Mesenchymal stem cell (in vitro differentiated cells and primary cell): ENCODE measurements at regions not wholly inside any gene's neighbourhood (a gene's known extent, or its start where the extent isn't known, plus 50 kb on each side); places are given as distances from the start of the nearest gene placed in this dataset.
"Not testable (repeated sequence)": the region's sequence is repeated elsewhere in the genome, so short reads cannot be mapped to it uniquely, and the experiment has no call there.

Source experiments
- DNase-seq: peaks from one replicate; pipeline ENCODE4 v3.0.0-alpha.2; 2013
- H2AFZ ChIP-seq: one replicate; pipeline ENCODE4 v1.6.1; 2013; ENCODE audit warnings: low read depth, mild to moderate bottlenecking, control low read depth, inconsistent platforms, low read length, moderate library complexity
- H2AK5ac ChIP-seq: 2 replicates; pipeline ENCODE4 v1.6.1; 2013; ENCODE audit warnings: low read length, moderate library complexity, mild to moderate bottlenecking, inconsistent platforms; ENCODE audit not compliant: severe bottlenecking
- H2BK120ac ChIP-seq: one replicate; pipeline ENCODE4 v1.6.1; 2013; ENCODE audit warnings: low read depth, mild to moderate bottlenecking, inconsistent platforms, low read length, moderate library complexity
- H2BK12ac ChIP-seq, 2 experiments: one replicate each; pipeline ENCODE4 v1.6.1; 2013; ENCODE audit warnings: inconsistent platforms in 2 of 2, low read length in 2 of 2, mild to moderate bottlenecking in 2 of 2, moderate library complexity in 2 of 2, control low read depth in 1 of 2
- H2BK15ac ChIP-seq: one replicate; pipeline ENCODE4 v1.6.1; 2013; ENCODE audit warnings: mild to moderate bottlenecking, low read depth, inconsistent platforms; ENCODE audit not compliant: poor library complexity, severe bottlenecking
- H2BK5ac ChIP-seq: 2 replicates; pipeline ENCODE4 v1.6.1; 2013; ENCODE audit warnings: low read depth, mild to moderate bottlenecking, low read length, control low read depth, inconsistent platforms; ENCODE audit not compliant: poor library complexity, severe bottlenecking
- H3K14ac ChIP-seq, 2 experiments: one replicate each; pipeline ENCODE4 v1.6.1; 2013; ENCODE audit warnings: inconsistent platforms in 2 of 2, low read length in 2 of 2, control low read depth in 1 of 2, mild to moderate bottlenecking in 1 of 2, moderate library complexity in 1 of 2
- H3K18ac ChIP-seq, 2 experiments: one replicate each; pipeline ENCODE4 v1.6.1; 2013; ENCODE audit warnings: inconsistent platforms in 2 of 2, low read length in 2 of 2, control low read depth in 1 of 2, low read depth in 1 of 2, mild to moderate bottlenecking in 1 of 2
- H3K23ac ChIP-seq, 2 experiments: one replicate each; pipeline ENCODE4 v1.6.1; 2013; ENCODE audit warnings: inconsistent platforms in 2 of 2, low read length in 2 of 2, mild to moderate bottlenecking in 2 of 2, moderate library complexity in 2 of 2, control low read depth in 1 of 2
- H3K27ac ChIP-seq: 2 replicates; pipeline ENCODE4 v1.5.1; 2013; ENCODE audit warnings: mild to moderate bottlenecking, moderate library complexity, low read length, control low read depth, inconsistent platforms; ENCODE audit not compliant: poor library complexity, severe bottlenecking
- H3K27me3 ChIP-seq, 2 experiments: 2 replicates each; pipeline versions ENCODE4 v1.6.1 to v1.7.0; 2013; ENCODE audit warnings: low read length in 2 of 2, mild to moderate bottlenecking in 2 of 2, moderate library complexity in 2 of 2, control low read depth in 1 of 2, inconsistent platforms in 1 of 2; ENCODE audit not compliant: control insufficient read depth in 1 of 2, insufficient read depth in 1 of 2
- H3K36me3 ChIP-seq, 2 experiments: 2 replicates each; pipeline versions ENCODE4 v1.6.1 to v1.7.0; 2013; ENCODE audit warnings: low read length in 2 of 2, control low read depth in 1 of 2, inconsistent platforms in 1 of 2, low read depth in 1 of 2, mild to moderate bottlenecking in 1 of 2; ENCODE audit not compliant: insufficient read depth in 2 of 2, control insufficient read depth in 1 of 2
- H3K4ac ChIP-seq, 2 experiments: one replicate each; pipeline ENCODE4 v1.6.1; 2013; ENCODE audit warnings: inconsistent platforms in 2 of 2, low read length in 2 of 2, mild to moderate bottlenecking in 2 of 2, moderate library complexity in 2 of 2, control low read depth in 1 of 2, low read depth in 1 of 2
- H3K4me1 ChIP-seq: 2 replicates; pipeline ENCODE4 v1.6.1; 2013; ENCODE audit warnings: low read depth, low read length, control low read depth; ENCODE audit not compliant: control insufficient read depth, insufficient read depth
- H3K4me2 ChIP-seq: 2 replicates; pipeline ENCODE4 v1.6.1; 2013; ENCODE audit warnings: low read length, mild to moderate bottlenecking, inconsistent platforms; ENCODE audit not compliant: poor library complexity, severe bottlenecking
- H3K4me3 ChIP-seq, 2 experiments: 2 replicates each; pipeline versions ENCODE4 v1.5.1 to v1.7.0; 2013; ENCODE audit warnings: low read length in 2 of 2, mild to moderate bottlenecking in 2 of 2, control low read depth in 1 of 2, low read depth in 1 of 2; ENCODE audit not compliant: insufficient read depth in 1 of 2
- H3K79me1 ChIP-seq: replicated peaks from 2 replicates; pipeline ENCODE4 v1.6.1; 2013; ENCODE audit warnings: mild to moderate bottlenecking, control low read depth, low read length, inconsistent platforms; ENCODE audit not compliant: poor library complexity, severe bottlenecking
- H3K9ac ChIP-seq: 2 replicates; pipeline ENCODE4 v1.7.0; 2013; ENCODE audit warnings: mild to moderate bottlenecking, low read length, moderate library complexity
- H3K9me3 ChIP-seq: 2 replicates; pipeline ENCODE4 v1.7.0; 2013; ENCODE audit warnings: mild to moderate bottlenecking, low read length; ENCODE audit not compliant: control insufficient read depth
- H4K8ac ChIP-seq: one replicate; pipeline ENCODE4 v1.6.1; 2013; ENCODE audit warnings: inconsistent platforms, mild to moderate bottlenecking, low read length, moderate library complexity
- H4K91ac ChIP-seq: one replicate; pipeline ENCODE4 v1.6.1; 2013; ENCODE audit warnings: mild to moderate bottlenecking, low read length, inconsistent platforms
- WGBS: methylation state at CpG from one replicate; pipeline ENCODE4 v1.1.7; 2013; ENCODE audit warnings: mixed read lengths; 5-methylcytosine and 5-hydroxymethylcytosine counted together

GRCh38 chr5:79886925-79887655, 104.0 kb downstream of the MTX3 start:
- Histone ChIP-seq H3K4me3 (no peak overlapping the region), H4K91ac (no peak overlapping the region), H3K36me3 (no peaks in the 10 kb centered on the region), H3K14ac (no peak overlapping the region), H2AFZ (no peak overlapping the region), H3K27ac (no peak overlapping the region), H3K18ac (no peak overlapping the region), H2BK12ac (no peak overlapping the region), H3K4me2 (no peak overlapping the region), H3K4ac (no peak overlapping the region), H3K79me1 (no peaks in the 10 kb centered on the region), H2BK120ac (no peak overlapping the region), H2BK5ac (no peak overlapping the region), H3K9me3 (peaks cover 3% of the 10 kb centered on the region), H3K27me3 (peaks cover 12 to 52% of the 10 kb centered on the region in 2 experiments), H3K9ac (no peak overlapping the region), H3K23ac (no peak overlapping the region), H2BK15ac (no peak overlapping the region), H4K8ac (no peak overlapping the region), H3K4me1 (peaks cover 2% of the 10 kb centered on the region), H2AK5ac (no peak overlapping the region)
- no peak for DNase-seq
- 85% methylated on average over 9 of the region's 10 CpGs for WGBS

- no peak overlapping the region for H3K9ac ChIP-seq
- no peak overlapping the region for H2BK120ac ChIP-seq
- no peak overlapping the region for H3K27ac ChIP-seq
- H3K4me1 ChIP-seq = peaks cover 2% of the 10 kb centered on the region
- no peak overlapping the region for H4K91ac ChIP-seq
- H3K14ac ChIP-seq = no peak overlapping the region
- no peak overlapping the region for H3K18ac ChIP-seq
- H2BK12ac ChIP-seq = no peak overlapping the region
- WGBS = 92% methylated on average over 2 of the region's 5 CpGs
- no peak overlapping the region for H2AFZ ChIP-seq
- H2BK5ac ChIP-seq = no peak overlapping the region
- H2AK5ac ChIP-seq = no peak overlapping the region
- peaks cover 3% of the 10 kb centered on the region for H3K9me3 ChIP-seq
- no peak overlapping the region for H3K4me3 ChIP-seq
- H4K8ac ChIP-seq = no peak overlapping the region
- H3K79me1 ChIP-seq = no peaks in the 10 kb centered on the region
- no peak overlapping the region for H3K4ac ChIP-seq
- no peak overlapping the region for H3K4me2 ChIP-seq
- no peaks in the 10 kb centered on the region for H3K36me3 ChIP-seq
- H3K27me3 ChIP-seq = peaks cover 16 to 46% of the 10 kb centered on the region in 2 experiments
- H3K23ac ChIP-seq = no peak overlapping the region
- no peak for DNase-seq
- no peak overlapping the region for H2BK15ac ChIP-seq
These were observed 104.6 kb downstream of the MTX3 start for GRCh38 chr5:79886456-79886855.

- not testable (repeated sequence) for H3K18ac ChIP-seq, H4K91ac ChIP-seq, H3K79me1 ChIP-seq, H4K8ac ChIP-seq, H2AFZ ChIP-seq, H3K4ac ChIP-seq, H3K4me3 ChIP-seq, H3K23ac ChIP-seq, H3K4me2 ChIP-seq, H3K9ac ChIP-seq, H2BK15ac ChIP-seq, DNase-seq, H3K9me3 ChIP-seq, H2AK5ac ChIP-seq, H3K14ac ChIP-seq, H3K36me3 ChIP-seq, H3K27ac ChIP-seq, H2BK120ac ChIP-seq, H2BK12ac ChIP-seq, H2BK5ac ChIP-seq, H3K4me1 ChIP-seq
- no CpG with 5 or more reads among the region's 1 CpG for WGBS
- H3K27me3 ChIP-seq = peaks cover 8 to 17% of the 10 kb centered on the region in 2 experiments
These were observed 111.2 kb downstream of the MTX3 start for GRCh38 chr5:79879880-79880279.

DNA sequence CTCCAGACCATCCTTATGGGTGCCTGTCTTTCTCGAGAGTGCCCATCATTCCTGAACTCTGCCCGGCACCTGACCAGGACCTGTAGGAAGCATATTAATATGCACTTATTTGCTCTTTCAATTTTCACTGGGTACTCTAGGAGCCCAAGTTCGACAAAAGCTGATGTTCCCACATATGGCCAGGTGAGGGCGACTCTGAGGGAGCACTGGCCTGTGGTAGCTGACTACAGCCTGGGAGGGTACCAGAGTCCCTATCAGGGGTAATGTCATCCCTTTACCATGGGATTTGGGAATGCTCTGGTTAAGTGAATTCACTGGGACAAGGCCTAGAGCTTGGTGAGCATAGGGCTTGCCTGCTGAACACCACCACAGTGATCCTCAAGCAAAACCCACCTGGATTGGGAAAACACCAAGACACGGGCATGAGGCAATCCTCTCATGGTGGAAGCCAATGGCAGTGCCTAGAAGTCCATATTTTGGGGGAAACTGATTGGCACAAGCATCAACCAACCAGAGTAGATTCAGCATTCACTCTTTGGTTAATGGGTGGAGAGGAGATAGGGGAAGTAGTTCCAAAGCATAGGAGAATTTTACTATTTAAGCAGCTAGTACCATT, 112.2 kb downstream of the MTX3 start:
- no peaks in the 10 kb centered on the region for H3K79me1 ChIP-seq
- H3K27me3 ChIP-seq = peaks cover 4 to 28% of the 10 kb centered on the region in 2 experiments
- H3K4me3 ChIP-seq = no peak overlapping the region
- H3K9ac ChIP-seq = no peak overlapping the region
- no peak overlapping the region for H3K4me2 ChIP-seq
- H4K8ac ChIP-seq = no peak overlapping the region
- 40% methylated on average over 5 of the region's 5 CpGs for WGBS
- H4K91ac ChIP-seq = no peak overlapping the region
- no peak overlapping the region for H2AFZ ChIP-seq
- no peak overlapping the region for H2BK12ac ChIP-seq
- no peak overlapping the region for H3K27ac ChIP-seq
- H3K4me1 ChIP-seq = no peaks in the 10 kb centered on the region
- no peak overlapping the region for H2AK5ac ChIP-seq
- H3K4ac ChIP-seq = no peak overlapping the region
- no peaks in the 10 kb centered on the region for H3K9me3 ChIP-seq
- H2BK15ac ChIP-seq = no peak overlapping the region
- H3K23ac ChIP-seq = no peak overlapping the region
- H3K18ac ChIP-seq = no peak overlapping the region
- H2BK120ac ChIP-seq = no peak overlapping the region
- DNase-seq = peak; percentile 1
- H3K14ac ChIP-seq = no peak overlapping the region
- no peaks in the 10 kb centered on the region for H3K36me3 ChIP-seq
- H2BK5ac ChIP-seq = no peak overlapping the region
